Keratinocyte (primary cell): ENCODE measurements at regions not wholly inside any gene's neighbourhood (a gene's known extent, or its start where the extent isn't known, plus 50 kb on each side); places are given as distances from the start of the nearest gene placed in this dataset.

Source experiments
- CTCF ChIP-seq, 3 experiments: IDR thresholded peaks in 1 of 3; conservative IDR thresholded peaks in 1 of 3; optimal IDR thresholded peaks in 1 of 3; 2 replicates in 2 of 3; 3 replicates in 1 of 3; pipeline versions ENCODE3 to v1.5.1; 2011; ENCODE audit warnings: low read length in 3 of 3, mild to moderate bottlenecking in 3 of 3, moderate library complexity in 2 of 3, control low read depth in 1 of 3, inconsistent platforms in 1 of 3; ENCODE audit not compliant: insufficient read depth in 2 of 3; ENCODE audit errors: extremely low read depth in 1 of 3
- EZH2 ChIP-seq: IDR thresholded peaks from one replicate; pipeline ENCODE4 v1.6.1; 2012; ENCODE audit warnings: inconsistent platforms, mild to moderate bottlenecking, low read length, moderate library complexity

GRCh38 chr2:144738749-144739148, 218.8 kb upstream of the ZEB2 start:
- TF ChIP-seq CTCF (optimal IDR thresholded peaks at IDR 0.05 in 1 of 3, IDR thresholded peaks at IDR 0.05 in 1 of 3, conservative IDR thresholded peaks at IDR 0.05 in 1 of 3; ENCODE audit: extremely low read depth in 1 of 3, insufficient read depth in 2 of 3, low read length in 3 of 3) (no peak), EZH2 (no peak)
